Thymus (tissue), 11 donors: ENCODE measurements at regions not wholly inside any gene's neighbourhood (a gene's known extent, or its start where the extent isn't known, plus 50 kb on each side); places are given as distances from the start of the nearest gene placed in this dataset.

ENCODE experiments used
- DNase-seq, 9 donors: peaks; one replicate each; pipeline ENCODE4 v3.0.0-alpha.2; 2013; ENCODE audit warnings: low spot score in 9 of 9, low read depth in 6 of 9, missing footprints in 1 of 9
- H3K27ac ChIP-seq, 2 donors: one replicate each; pipeline ENCODE4 v1.5.1; 2013; ENCODE audit warnings: control low read depth in 1 of 2, low read depth in 1 of 2, low read length in 1 of 2, mild to moderate bottlenecking in 1 of 2, moderate library complexity in 1 of 2
- H3K27me3 ChIP-seq, 2 donors: one replicate each; pipeline ENCODE4 v1.5.1; 2013; ENCODE audit warnings: low read length in 1 of 2; ENCODE audit not compliant: control insufficient read depth in 2 of 2, insufficient read depth in 1 of 2
- H3K36me3 ChIP-seq, 2 donors: one replicate each; pipeline ENCODE4 v1.5.1; 2013; ENCODE audit warnings: low read length in 1 of 2, mild to moderate bottlenecking in 1 of 2, moderate library complexity in 1 of 2; ENCODE audit not compliant: control insufficient read depth in 2 of 2, insufficient read depth in 2 of 2
- H3K4me1 ChIP-seq, 2 donors: one replicate each; pipeline ENCODE4 v1.5.1; 2013; ENCODE audit warnings: low read length in 2 of 2; ENCODE audit not compliant: control insufficient read depth in 2 of 2, insufficient read depth in 2 of 2
- H3K4me3 ChIP-seq, 2 donors: one replicate each; pipeline ENCODE4 v1.5.1; 2013; ENCODE audit warnings: low read length in 2 of 2, control low read depth in 1 of 2, mild to moderate bottlenecking in 1 of 2
- H3K9me3 ChIP-seq, 2 donors: one replicate each; pipeline ENCODE4 v1.5.1; 2013; ENCODE audit warnings: low read length in 1 of 2, mild to moderate bottlenecking in 1 of 2; ENCODE audit not compliant: control insufficient read depth in 2 of 2, insufficient read depth in 1 of 2
- WGBS: extraction: QIAGEN DNeasy Blood & Tissue Kit; methylation state at CpG from one replicate; pipeline ENCODE4 v1.1.7; 2013; 5-methylcytosine and 5-hydroxymethylcytosine counted together
- donor health status: healthy.

DNA sequence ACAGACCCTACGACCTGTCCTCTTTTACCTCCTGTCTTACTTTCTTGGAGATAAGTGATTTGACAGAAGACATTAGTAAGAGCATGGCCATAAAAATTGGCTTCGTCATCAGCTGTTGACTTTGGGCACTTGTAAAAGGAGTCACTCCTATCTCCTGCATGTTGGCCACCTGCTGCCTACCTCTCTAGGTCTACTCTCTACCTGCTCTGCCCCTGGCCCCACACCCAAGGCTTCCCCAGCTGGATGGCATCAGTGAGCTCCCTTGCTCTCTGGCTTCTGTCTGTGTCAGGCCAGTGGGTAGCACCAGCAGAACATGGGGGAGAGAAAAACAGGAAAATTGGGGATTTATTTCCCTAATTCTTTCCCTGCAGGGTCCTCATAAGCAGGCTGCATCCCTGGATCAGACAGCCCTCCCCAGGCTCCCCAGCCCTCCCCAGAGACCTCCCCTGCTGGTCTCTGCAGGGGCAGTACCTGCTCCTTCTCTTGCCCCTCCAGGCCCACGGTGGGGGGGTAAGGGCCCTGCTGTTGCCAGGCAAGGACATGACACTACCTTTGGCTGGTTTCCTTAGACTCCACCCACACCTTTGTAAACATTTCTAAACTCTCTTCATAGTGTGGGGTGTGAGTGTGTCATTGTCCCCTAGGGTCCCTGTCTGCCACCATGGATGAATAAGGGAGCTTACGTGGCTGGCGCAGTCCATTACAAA is 157.0 kb upstream of the NECTIN1 start:
- Histone ChIP-seq H3K4me1 (no peaks in the 10 kb centered on the region), H3K27ac (no peak overlapping the region), H3K9me3 (no peaks in the 10 kb centered on the region), H3K27me3 (peaks cover 0 to 4% of the 10 kb centered on the region in 2 donors), H3K36me3 (no peaks in the 10 kb centered on the region), H3K4me3 (no peak overlapping the region)
- no peak for DNase-seq
- 89% methylated on average over 5 of the region's 5 CpGs for WGBS

DNA sequence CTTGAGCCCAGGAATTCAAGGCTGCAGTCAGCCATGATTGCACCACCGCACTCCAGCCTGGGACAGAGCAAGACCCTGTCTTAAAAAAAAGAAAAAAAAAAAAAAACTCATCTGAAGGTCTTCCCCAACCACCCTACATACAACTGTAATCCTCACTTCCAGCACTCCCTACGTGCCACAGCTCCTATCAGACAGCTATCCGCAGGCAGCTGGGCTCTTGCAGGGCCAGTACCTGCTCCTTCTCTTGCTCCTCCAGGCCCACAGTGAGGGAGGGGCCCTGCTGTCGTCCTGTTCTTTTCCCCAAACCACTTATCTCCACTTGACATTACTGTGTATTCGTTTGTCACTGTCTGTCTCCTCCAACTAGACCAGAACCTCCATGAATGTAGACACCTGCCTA is 156.1 kb upstream of the NECTIN1 start:
- no peak for DNase-seq
- H3K36me3 ChIP-seq: no peaks in the 10 kb centered on the region
- no peak overlapping the region for H3K27ac ChIP-seq
- H3K27me3 ChIP-seq: no peaks in the 10 kb centered on the region
- WGBS: 75% methylated on average over 5 of the region's 5 CpGs
- H3K4me1 ChIP-seq: no peaks in the 10 kb centered on the region
- no peaks in the 10 kb centered on the region for H3K9me3 ChIP-seq
- no peak overlapping the region for H3K4me3 ChIP-seq

DNA sequence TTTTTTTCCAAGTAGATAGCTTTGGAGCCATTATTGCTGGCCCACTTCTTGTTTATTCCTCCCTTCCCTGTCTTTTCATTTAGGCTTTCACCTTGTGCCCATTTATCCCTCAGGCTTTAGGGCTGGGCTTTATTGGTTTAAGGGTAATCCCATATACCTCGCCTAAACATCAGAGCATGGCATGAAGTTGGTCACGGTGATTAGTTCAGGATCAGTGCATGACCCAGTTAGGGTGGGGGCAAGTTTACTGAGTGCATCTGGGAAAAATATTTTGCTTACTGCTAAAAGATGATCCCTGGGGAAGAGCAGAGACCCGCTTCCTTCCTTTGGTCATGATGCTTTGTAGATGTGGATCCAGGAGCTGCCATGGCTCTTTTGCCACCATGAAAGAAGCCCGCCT is 153.3 kb upstream of the NECTIN1 start:
- 96% methylated on average over 4 of the region's 4 CpGs for WGBS
- Histone ChIP-seq H3K27ac (no peak overlapping the region), H3K4me1 (no peaks in the 10 kb centered on the region), H3K4me3 (no peak overlapping the region), H3K36me3 (no peaks in the 10 kb centered on the region), H3K27me3 (no peaks in the 10 kb centered on the region), H3K9me3 (no peaks in the 10 kb centered on the region)
- DNase-seq: no peak

- DNase-seq: no peak
Observed at GRCh38 chr11:119880873-119881272, 151.9 kb upstream of the NECTIN1 start.

DNA sequence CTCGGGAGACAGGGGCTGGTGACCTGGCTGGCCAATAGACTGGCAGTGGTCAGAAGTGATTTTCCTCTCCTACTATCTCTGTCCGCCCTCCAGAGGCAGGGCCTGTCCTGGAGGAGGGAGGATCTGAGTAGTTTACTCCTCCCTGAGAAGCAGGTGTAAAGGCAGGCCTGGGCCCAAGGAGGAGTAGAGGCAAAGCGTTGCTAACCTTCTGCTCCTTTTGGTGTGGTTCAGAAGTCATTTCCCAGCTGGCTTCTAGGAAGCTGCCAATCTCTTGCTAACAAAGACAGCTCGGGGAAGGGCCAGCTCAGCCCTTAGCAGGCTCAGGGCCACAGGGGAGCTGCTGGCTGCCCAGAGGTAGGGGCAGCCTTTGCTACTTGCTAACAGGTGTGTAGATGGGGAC is 151.1 kb upstream of the NECTIN1 start:
- H3K27me3 ChIP-seq: peaks cover 0 to 6% of the 10 kb centered on the region in 2 donors
- H3K4me3 ChIP-seq: no peak overlapping the region
- 71% methylated on average over 4 of the region's 4 CpGs for WGBS
- H3K27ac ChIP-seq: no peak overlapping the region
- no peaks in the 10 kb centered on the region for H3K9me3 ChIP-seq
- no peaks in the 10 kb centered on the region for H3K36me3 ChIP-seq
- no peaks in the 10 kb centered on the region for H3K4me1 ChIP-seq
- no peak for DNase-seq

More at GRCh38 chr11:119880873-119881272, 151.9 kb upstream of the NECTIN1 start:
- H3K4me3 ChIP-seq: no peak overlapping the region
- H3K9me3 ChIP-seq: no peaks in the 10 kb centered on the region
- no peak overlapping the region for H3K27ac ChIP-seq
- peaks cover 0 to 2% of the 10 kb centered on the region in 2 donors for H3K27me3 ChIP-seq
- H3K4me1 ChIP-seq: no peaks in the 10 kb centered on the region
- no peaks in the 10 kb centered on the region for H3K36me3 ChIP-seq
- 44% methylated on average over 7 of the region's 7 CpGs for WGBS

- WGBS: 91% methylated on average over 6 of the region's 6 CpGs
- H3K36me3 ChIP-seq: no peaks in the 10 kb centered on the region
- no peak overlapping the region for H3K27ac ChIP-seq
- no peak for DNase-seq
- no peak overlapping the region for H3K4me3 ChIP-seq
- peaks cover 0 to 6% of the 10 kb centered on the region in 2 donors for H3K27me3 ChIP-seq
- H3K9me3 ChIP-seq: no peaks in the 10 kb centered on the region
- H3K4me1 ChIP-seq: no peaks in the 10 kb centered on the region
Observed at GRCh38 chr11:119878990-119879389, 150.0 kb upstream of the NECTIN1 start.

- Histone ChIP-seq H3K4me1 (no peaks in the 10 kb centered on the region), H3K4me3 (no peak overlapping the region), H3K36me3 (no peaks in the 10 kb centered on the region), H3K27ac (no peak overlapping the region), H3K27me3 (peaks cover 0 to 14% of the 10 kb centered on the region in 2 donors), H3K9me3 (no peaks in the 10 kb centered on the region)
- 94% methylated on average over 12 of the region's 12 CpGs for WGBS
- DNase-seq: no peak
Observed at GRCh38 chr11:119876841-119877240, 147.8 kb upstream of the NECTIN1 start.

DNA sequence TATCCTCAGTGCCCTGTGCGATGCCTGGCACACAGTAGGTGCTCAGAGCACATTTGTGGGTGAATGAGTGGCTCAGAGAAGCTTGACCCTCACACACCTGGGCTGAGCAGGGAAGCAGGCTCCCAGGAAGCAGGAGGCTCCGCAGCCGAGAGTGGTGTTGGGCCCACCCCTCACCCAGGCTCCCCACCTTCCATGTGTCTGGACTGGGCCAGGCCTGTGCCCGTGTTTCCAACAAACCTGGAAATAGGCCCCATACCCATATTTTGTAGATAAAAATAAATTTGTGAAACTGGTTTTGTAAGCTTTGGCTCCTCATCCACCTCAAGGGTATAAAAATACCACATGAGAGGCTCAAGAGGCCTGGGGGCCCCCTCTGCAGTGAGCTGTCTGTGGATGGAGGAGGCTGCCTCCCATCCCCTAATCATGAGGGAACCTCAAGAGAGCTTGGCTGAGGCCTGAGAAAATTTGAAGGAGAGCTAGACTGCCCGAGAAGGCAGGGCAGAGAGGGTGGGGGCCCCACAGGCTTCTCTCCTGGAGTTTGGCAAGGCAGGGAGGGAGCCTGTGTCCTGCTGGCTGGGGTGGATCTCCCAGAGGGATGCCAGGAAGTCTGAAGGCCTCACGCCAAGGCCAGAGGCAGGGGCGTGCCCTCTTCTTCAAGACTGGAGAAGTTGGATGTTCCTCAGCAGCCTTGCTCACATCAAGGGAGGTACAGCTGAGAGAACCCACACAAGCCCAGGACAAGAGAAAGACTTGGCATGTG is 147.0 kb upstream of the NECTIN1 start:
- Histone ChIP-seq H3K36me3 (no peaks in the 10 kb centered on the region), H3K9me3 (no peaks in the 10 kb centered on the region), H3K4me3 (no peak overlapping the region), H3K27me3 (peaks cover 0 to 14% of the 10 kb centered on the region in 2 donors), H3K27ac (no peak overlapping the region), H3K4me1 (no peaks in the 10 kb centered on the region)
- 92% methylated on average over 7 of the region's 7 CpGs for WGBS
- DNase-seq: no peak

DNA sequence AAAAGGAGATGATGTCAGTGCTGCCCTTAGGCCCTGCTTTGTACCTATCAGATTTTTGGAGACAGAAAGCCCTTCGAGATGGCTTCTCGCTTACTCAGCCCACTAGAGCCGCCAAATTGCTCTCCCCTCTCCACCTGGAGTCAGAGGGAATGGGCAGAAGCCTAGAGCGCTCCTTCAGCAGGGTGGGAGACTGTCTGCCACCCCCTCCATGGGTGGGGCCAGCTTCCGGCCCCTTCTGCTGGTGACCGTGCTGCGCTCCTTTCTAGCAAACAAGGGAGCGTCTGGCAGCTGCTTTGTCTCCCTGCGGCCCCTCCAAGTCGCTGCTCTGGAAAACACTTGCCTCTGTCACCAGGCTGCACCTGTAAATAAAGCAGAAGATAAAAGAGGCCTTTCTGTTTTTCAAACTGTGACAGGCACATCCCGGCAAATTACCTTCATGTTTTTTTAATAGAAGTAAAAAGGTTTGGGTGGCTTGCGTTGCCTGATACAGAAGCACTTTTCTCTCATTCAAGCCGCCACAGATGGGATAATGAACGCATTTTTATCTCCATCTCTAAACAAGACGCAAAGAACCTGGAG is 145.7 kb upstream of the NECTIN1 start:
- 60% methylated on average over 15 of the region's 15 CpGs for WGBS
- no peaks in the 10 kb centered on the region for H3K36me3 ChIP-seq
- H3K9me3 ChIP-seq: no peaks in the 10 kb centered on the region
- no peak overlapping the region for H3K27ac ChIP-seq
- H3K4me3 ChIP-seq: no peak overlapping the region
- DNase-seq: no peak
- peaks cover 0 to 14% of the 10 kb centered on the region in 2 donors for H3K27me3 ChIP-seq
- H3K4me1 ChIP-seq: no peaks in the 10 kb centered on the region
